Thymus (tissue), 11 donors: ENCODE measurements at regions not wholly inside any gene's neighbourhood (a gene's known extent, or its start where the extent isn't known, plus 50 kb on each side); places are given as distances from the start of the nearest gene placed in this dataset.

Source experiments
- DNase-seq, 9 donors: peaks; one replicate each; pipeline ENCODE4 v3.0.0-alpha.2; 2013; ENCODE audit warnings: low spot score in 9 of 9, low read depth in 6 of 9, missing footprints in 1 of 9
- H3K27ac ChIP-seq, 2 donors: one replicate each; pipeline ENCODE4 v1.5.1; 2013; ENCODE audit warnings: control low read depth in 1 of 2, low read depth in 1 of 2, low read length in 1 of 2, mild to moderate bottlenecking in 1 of 2, moderate library complexity in 1 of 2
- H3K27me3 ChIP-seq, 2 donors: one replicate each; pipeline ENCODE4 v1.5.1; 2013; ENCODE audit warnings: low read length in 1 of 2; ENCODE audit not compliant: control insufficient read depth in 2 of 2, insufficient read depth in 1 of 2
- H3K36me3 ChIP-seq, 2 donors: one replicate each; pipeline ENCODE4 v1.5.1; 2013; ENCODE audit warnings: low read length in 1 of 2, mild to moderate bottlenecking in 1 of 2, moderate library complexity in 1 of 2; ENCODE audit not compliant: control insufficient read depth in 2 of 2, insufficient read depth in 2 of 2
- H3K4me1 ChIP-seq, 2 donors: one replicate each; pipeline ENCODE4 v1.5.1; 2013; ENCODE audit warnings: low read length in 2 of 2; ENCODE audit not compliant: control insufficient read depth in 2 of 2, insufficient read depth in 2 of 2
- H3K4me3 ChIP-seq, 2 donors: one replicate each; pipeline ENCODE4 v1.5.1; 2013; ENCODE audit warnings: low read length in 2 of 2, control low read depth in 1 of 2, mild to moderate bottlenecking in 1 of 2
- H3K9me3 ChIP-seq, 2 donors: one replicate each; pipeline ENCODE4 v1.5.1; 2013; ENCODE audit warnings: low read length in 1 of 2, mild to moderate bottlenecking in 1 of 2; ENCODE audit not compliant: control insufficient read depth in 2 of 2, insufficient read depth in 1 of 2
- WGBS: extraction: QIAGEN DNeasy Blood & Tissue Kit; methylation state at CpG from one replicate; pipeline ENCODE4 v1.1.7; 2013; 5-methylcytosine and 5-hydroxymethylcytosine counted together
- donor health status: healthy.

GRCh38 chr7:148524479-148525224 is 65.9 kb upstream of the C7orf33 start:
- no peak overlapping the region for H3K4me3 ChIP-seq
- WGBS, result 89% methylated on average over 7 of the region's 7 CpGs
- no peak for DNase-seq
- no peaks in the 10 kb centered on the region for H3K9me3 ChIP-seq
- H3K27ac ChIP-seq, result no peak overlapping the region
- H3K4me1 ChIP-seq, result peaks cover 0 to 9% of the 10 kb centered on the region in 2 donors
- H3K36me3 ChIP-seq, result no peaks in the 10 kb centered on the region
- no peaks in the 10 kb centered on the region for H3K27me3 ChIP-seq

DNA sequence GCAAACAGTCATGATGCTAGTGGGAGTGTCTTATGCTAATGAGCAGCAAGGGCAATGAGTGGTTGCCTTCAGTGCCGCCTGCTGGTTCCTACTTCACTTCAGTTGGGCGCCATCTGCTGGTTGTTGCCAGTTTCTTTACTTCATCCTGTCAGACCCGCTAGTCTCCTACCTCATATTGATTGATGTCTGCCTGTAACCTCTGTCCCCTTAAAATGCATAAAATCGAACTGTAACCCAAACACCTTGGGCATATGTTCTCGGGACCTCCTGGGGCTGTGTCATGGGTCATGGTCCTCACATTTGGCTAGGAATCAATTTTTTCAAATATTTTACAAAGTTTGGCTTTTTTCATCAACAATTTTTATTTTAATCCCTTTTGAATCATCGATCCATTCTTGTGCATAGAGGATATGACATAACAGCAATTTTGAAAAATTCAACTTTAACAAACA is 62.8 kb upstream of the C7orf33 start:
- Histone ChIP-seq H3K27ac (no peak overlapping the region), H3K4me1 (no peaks in the 10 kb centered on the region), H3K4me3 (no peak overlapping the region), H3K27me3 (no peaks in the 10 kb centered on the region), H3K9me3 (no peaks in the 10 kb centered on the region), H3K36me3 (no peaks in the 10 kb centered on the region)
- 40% methylated on average over 6 of the region's 6 CpGs for WGBS
- DNase-seq, result peak; percentile 59 to 90 (median 77)

- Histone ChIP-seq H3K4me3 (no peak overlapping the region), H3K27me3 (no peaks in the 10 kb centered on the region), H3K4me1 (no peaks in the 10 kb centered on the region), H3K36me3 (no peaks in the 10 kb centered on the region), H3K27ac (no peak overlapping the region), H3K9me3 (no peaks in the 10 kb centered on the region)
- peak in 2 of 9 donors; percentile 10 to 45 for DNase-seq
- WGBS, result 7% methylated on average over 9 of the region's 9 CpGs
These were observed 55.3 kb upstream of the C7orf33 start for GRCh38 chr7:148535217-148535616.

GRCh38 chr7:148537435-148537834 is 53.1 kb upstream of the C7orf33 start:
- WGBS, result 96% methylated on average over 6 of the region's 6 CpGs
- Histone ChIP-seq H3K27me3 (no peaks in the 10 kb centered on the region), H3K4me3 (no peak overlapping the region), H3K9me3 (no peaks in the 10 kb centered on the region), H3K27ac (no peak overlapping the region), H3K4me1 (no peaks in the 10 kb centered on the region), H3K36me3 (no peaks in the 10 kb centered on the region)
- no peak for DNase-seq

- no peak overlapping the region for H3K27ac ChIP-seq
- WGBS, result 93% methylated on average over 11 of the region's 11 CpGs
- H3K9me3 ChIP-seq, result no peaks in the 10 kb centered on the region
- no peaks in the 10 kb centered on the region for H3K4me1 ChIP-seq
- H3K27me3 ChIP-seq, result no peaks in the 10 kb centered on the region
- no peak for DNase-seq
- H3K4me3 ChIP-seq, result no peak overlapping the region
- H3K36me3 ChIP-seq, result no peaks in the 10 kb centered on the region
These were observed 50.4 kb upstream of the C7orf33 start for GRCh38 chr7:148540041-148540738.
